HG03442 (cell line): ENCODE measurements at regions not wholly inside any gene's neighbourhood (a gene's known extent, or its start where the extent isn't known, plus 50 kb on each side); places are given as distances from the start of the nearest gene placed in this dataset.
"Not testable (repeated sequence)": the region's sequence is repeated elsewhere in the genome, so short reads cannot be mapped to it uniquely, and the experiment has no call there.

ENCODE experiments used
- ATAC-seq: cut with Tn5 transposase; IDR thresholded peaks from one replicate; pipeline ENCODE4 v1.9.1; 2021; ENCODE audit warnings: mild to moderate bottlenecking, moderate library complexity; ENCODE audit not compliant: unreplicated experiment

- no peak for ATAC-seq
These were observed 373.4 kb upstream of the PCDH15 start for GRCh38 chr10:55174419-55174818.

DNA sequence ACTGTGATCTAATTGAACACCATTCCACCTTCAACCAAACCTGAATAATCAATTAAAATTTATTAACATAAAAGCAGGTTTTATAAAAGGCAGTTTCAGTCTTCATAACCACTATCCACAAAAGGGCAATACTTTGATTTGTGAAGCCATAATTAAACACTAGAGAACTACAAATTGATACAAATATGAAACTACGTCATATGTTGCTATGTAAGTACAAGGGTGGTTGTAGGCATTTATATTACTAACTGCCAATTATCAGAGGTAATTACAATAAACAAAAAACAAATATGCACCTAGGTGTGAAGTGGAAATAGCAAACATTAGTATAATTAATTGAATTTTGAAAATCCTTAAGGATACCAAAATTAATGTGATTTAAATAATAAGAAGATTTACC lies 368.5 kb upstream of the PCDH15 start:
- no peak for ATAC-seq

- ATAC-seq, result no peak
These were observed 367.3 kb upstream of the PCDH15 start for GRCh38 chr10:55168343-55168742.

GRCh38 chr10:55163388-55163979 lies 362.5 kb upstream of the PCDH15 start:
- ATAC-seq, result no peak

DNA sequence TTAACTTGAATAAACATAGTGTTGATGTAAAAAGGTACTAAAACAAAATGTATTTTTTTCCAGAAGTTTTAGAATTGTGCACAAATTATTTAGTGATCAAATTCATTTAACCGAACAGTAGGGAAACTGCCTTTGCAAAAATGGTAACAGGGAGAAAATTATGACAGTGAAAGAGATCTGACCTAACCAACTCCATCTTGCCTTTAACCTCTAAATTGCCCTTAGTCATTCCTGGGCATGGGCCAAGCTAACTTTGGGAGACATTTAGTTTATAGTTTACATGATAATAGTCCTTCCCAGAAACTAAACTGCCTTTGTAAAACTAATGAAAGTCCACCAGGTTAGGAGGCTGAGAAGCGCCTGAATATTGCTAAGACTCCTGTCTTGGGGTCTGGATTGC lies 361.3 kb upstream of the PCDH15 start:
- not testable (repeated sequence) for ATAC-seq

DNA sequence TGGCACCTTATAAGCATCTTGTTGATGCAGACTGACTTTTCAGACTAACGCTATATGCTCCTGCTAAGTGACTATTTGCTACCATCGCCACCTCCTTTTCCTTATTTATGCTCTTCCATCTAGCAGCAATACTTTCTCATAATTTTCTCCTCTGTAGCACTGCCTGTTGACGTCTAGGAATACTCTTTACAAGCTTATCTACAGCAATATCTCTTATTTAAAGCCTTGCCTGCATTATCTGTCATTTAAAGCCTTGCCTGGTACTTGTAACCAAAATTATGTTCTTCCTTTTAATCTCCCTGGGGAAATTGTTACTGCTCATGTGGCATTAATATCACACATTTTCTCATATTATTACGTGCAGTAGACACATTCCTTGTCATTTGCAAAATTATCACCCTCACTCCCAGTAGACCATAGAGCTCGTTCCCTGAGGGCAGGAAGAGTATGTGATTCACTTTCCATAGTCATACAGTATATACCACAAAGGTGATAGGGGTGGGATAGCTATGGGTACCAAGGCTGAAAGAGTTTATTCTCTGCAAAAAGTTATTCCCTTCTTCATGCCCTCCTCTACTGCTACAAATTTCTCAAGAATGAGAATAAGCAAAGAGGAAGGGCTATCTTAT lies 359.7 kb upstream of the PCDH15 start:
- no peak for ATAC-seq

GRCh38 chr10:55158633-55159032 lies 357.6 kb upstream of the PCDH15 start:
- no peak for ATAC-seq

DNA sequence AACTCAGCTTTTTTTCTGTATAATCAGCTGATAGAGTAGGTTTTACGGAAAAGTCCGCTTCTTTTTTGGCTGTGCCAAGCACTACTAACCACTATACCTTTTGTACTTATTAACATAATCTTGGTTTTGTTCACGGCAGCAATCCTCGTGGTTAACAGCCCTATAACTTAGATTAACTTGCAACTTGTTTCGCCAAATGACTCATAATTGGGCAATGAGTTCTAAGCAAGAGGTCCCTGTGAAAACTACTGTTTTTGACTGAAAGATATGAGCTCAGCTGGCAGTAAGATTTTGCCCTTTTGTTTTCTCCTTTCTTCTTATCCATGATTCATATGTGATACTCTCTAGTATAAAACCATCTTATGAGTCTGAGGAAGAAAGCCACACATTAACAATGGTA lies 345.0 kb upstream of the PCDH15 start:
- no peak for ATAC-seq

GRCh38 chr10:55144001-55144400 lies 343.0 kb upstream of the PCDH15 start:
- ATAC-seq, result no peak

GRCh38 chr10:55141892-55142291 lies 340.9 kb upstream of the PCDH15 start:
- ATAC-seq, result no peak

- ATAC-seq, result no peak
These were observed 336.0 kb upstream of the PCDH15 start for GRCh38 chr10:55137063-55137462.

DNA sequence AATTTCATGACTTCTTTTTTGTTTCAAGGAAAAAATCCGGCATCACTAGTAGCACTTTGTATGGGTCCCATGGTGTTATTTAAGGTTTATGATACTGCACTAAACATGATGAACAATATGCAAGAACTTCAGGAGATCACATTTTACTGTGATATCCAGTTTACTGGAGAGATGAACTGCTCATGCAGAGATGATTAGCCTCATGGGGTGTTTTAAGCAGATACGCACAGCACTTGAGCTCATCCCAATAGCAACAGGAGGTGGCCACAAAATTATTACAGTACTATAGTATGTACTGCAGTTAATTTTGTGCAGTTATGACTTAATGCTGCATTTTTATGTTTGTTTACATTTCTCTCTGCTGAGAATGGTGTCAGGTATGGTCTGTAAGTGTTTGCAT lies 303.7 kb upstream of the PCDH15 start:
- ATAC-seq, result no peak

DNA sequence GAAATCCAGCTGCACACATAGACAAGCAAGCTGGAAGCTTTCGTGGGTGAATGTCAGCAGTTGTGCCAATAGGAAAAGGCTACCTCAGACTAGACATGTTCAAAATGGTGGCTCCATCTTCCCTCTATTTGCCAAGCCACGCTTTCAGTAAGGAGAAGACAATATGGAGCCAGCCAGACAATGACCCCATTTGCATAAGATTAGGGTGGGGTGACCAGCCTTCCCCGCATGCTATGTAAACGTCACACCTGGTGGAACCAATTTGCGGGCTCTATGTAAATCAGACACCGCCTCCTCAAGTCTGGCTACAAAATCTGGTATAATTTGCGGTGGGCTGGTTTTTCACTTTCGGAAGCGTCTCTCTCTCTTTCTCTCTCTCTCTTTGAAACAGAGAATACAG lies 297.4 kb upstream of the PCDH15 start:
- ATAC-seq, result no peak

- no peak for ATAC-seq
These were observed 290.8 kb upstream of the PCDH15 start for GRCh38 chr10:55091691-55092328.

- ATAC-seq, result no peak
These were observed 277.1 kb upstream of the PCDH15 start for GRCh38 chr10:55078121-55078520.

GRCh38 chr10:55065185-55065584 lies 264.2 kb upstream of the PCDH15 start:
- ATAC-seq, result no peak

DNA sequence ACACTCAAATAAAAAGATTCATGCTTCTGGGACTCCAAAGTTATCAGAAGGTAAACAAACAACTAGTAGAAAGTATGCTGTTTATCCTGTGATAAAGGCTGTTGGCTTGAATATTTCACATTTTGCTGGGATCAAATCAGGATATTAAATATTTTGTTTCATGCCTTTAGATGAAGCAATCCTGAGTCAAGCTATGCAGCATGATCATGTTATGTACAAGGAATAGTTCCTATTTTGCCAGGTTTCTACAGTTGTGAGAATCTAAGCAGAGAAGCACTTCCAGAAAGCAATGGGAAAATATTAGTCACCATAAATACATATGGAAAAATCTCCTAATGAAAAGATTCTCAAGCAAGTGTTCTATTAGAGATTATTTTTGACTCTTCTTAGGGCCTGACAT lies 262.8 kb upstream of the PCDH15 start:
- ATAC-seq, result no peak

DNA sequence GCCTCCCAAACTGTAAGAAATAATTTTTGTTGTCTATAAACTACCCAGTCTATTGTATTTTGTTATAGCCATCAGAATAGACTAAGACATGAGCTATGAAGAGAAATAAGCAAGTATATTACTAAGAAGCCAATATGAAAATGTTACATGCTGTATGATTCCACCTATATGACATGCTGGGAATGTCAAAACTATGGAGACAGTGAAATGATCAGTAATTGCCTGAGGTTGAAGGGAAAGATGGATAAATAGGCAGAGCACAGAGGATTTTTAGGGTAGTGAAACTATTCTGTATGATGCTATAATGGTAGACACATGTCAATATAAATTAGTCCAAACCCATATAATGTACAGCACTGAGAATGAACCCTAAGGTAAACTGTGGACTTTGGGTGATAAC lies 261.3 kb upstream of the PCDH15 start:
- no peak for ATAC-seq

GRCh38 chr10:55058800-55059199 lies 257.8 kb upstream of the PCDH15 start:
- ATAC-seq, result no peak

DNA sequence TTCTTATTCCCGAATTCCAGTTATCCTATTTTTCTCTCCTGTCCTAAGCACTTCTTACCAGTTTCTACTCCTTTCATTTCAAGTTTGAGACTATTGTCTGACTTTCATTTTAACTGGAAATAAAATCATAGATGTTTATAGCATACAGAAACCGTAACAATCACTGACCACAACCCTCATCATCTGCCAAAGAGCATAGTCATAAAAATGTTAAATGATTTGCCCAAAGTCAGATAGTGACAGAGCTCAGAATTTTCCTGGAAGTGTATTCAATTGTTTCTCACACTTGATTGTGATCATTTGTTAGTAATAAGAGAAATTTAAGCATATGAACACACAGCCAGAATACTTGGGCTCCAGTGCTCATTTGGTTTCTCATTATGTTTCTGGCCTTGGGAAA lies 250.5 kb upstream of the PCDH15 start:
- ATAC-seq, result no peak

GRCh38 chr10:55048830-55049498 lies 247.9 kb upstream of the PCDH15 start:
- ATAC-seq, result no peak

DNA sequence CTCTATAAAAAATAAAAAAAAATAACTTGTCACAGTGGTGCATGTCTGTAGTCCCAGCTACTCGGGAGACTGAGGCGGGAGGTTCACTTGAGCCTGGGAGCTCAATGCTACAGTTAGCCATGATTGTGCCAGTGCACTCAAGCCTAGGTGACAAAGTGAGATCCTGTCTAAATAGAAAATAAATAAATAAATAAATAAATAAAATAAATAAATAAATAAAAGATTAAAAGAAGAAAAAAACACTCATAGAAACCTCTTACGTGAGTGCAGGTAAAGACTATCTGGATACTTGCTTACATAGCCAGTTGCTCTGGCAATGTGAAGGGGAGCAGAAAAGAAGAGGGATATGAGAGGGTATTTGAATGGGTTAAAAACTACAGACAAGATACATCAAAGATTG lies 242.5 kb upstream of the PCDH15 start:
- no peak for ATAC-seq
